Right lobe of liver (tissue), 6 donors: ENCODE measurements at regions not wholly inside any gene's neighbourhood (a gene's known extent, or its start where the extent isn't known, plus 50 kb on each side); places are given as distances from the start of the nearest gene placed in this dataset.

Source experiments
- ATAC-seq, 4 donors: fragments of 200-7000 bp; cut with Tn5 transposase; one replicate each; pipeline ENCODE4 v1.9.1; 2020; ENCODE audit warnings: mild to moderate bottlenecking in 4 of 4, moderate library complexity in 4 of 4
- DNase-seq, 3 donors: peaks; one replicate each; pipeline ENCODE4 v3.0.0-alpha.2; 2020
- H3K27ac ChIP-seq, 3 donors: fragments of 200-600 bp; one replicate each; pipeline ENCODE4 v1.8.0; 2022
- H3K27me3 ChIP-seq, 2 donors: fragments of 200-600 bp; one replicate each; pipeline ENCODE4 v1.8.0; 2022
- H3K36me3 ChIP-seq, 4 donors: fragments of 200-600 bp; sonication (generic) in 1 of 4; one replicate each; pipeline versions ENCODE4 v1.5.1 to v1.8.0; 2017 to 2022; ENCODE audit warnings: control low read depth in 1 of 4
- H3K4me1 ChIP-seq, 4 donors: fragments of 200-600 bp; sonication (generic) in 1 of 4; one replicate each; pipeline versions ENCODE4 v1.5.1 to v1.8.0; 2017 to 2022; ENCODE audit warnings: control low read depth in 1 of 4
- H3K4me3 ChIP-seq, 3 donors: fragments of 200-600 bp; one replicate each; pipeline ENCODE4 v1.8.0; 2022
- H3K9me3 ChIP-seq, 4 donors: fragments of 200-600 bp; sonication (generic) in 1 of 4; one replicate each; pipeline versions ENCODE4 v1.5.1 to v1.8.0; 2017 to 2022; ENCODE audit warnings: control low read depth in 1 of 4
- CTCF ChIP-seq, 4 donors: fragments of 200-600 bp in 3 of 4; fragments of 450-650 bp in 1 of 4; IDR thresholded peaks; one replicate each; pipeline versions ENCODE4 v1.5.1 to v1.8.0; 2016 to 2022; ENCODE audit warnings: antibody characterized with exemption in 4 of 4, mild to moderate bottlenecking in 2 of 4
- POLR2A ChIP-seq: fragments of 450-650 bp; IDR thresholded peaks from one replicate; pipeline ENCODE4 v1.6.1; 2017; ENCODE audit warnings: antibody characterized with exemption, mild to moderate bottlenecking
- WGBS: methylation state at CpG from one replicate; pipeline ENCODE4 v1.1.6; 2018; ENCODE audit warnings: low coverage, low lambda C conversion rate; ENCODE audit not compliant: insufficient coverage; ENCODE audit errors: missing lambda C conversion rate; 5-methylcytosine and 5-hydroxymethylcytosine counted together
- intact Hi-C, 2 donors: fragments of 100-400 bp; cut with DNase I; formaldehyde crosslinking; loops; one replicate each; pipeline versions ENCODE4 v1.11.2 to v1.14.1; 2022
- donor health status: DM: no; HTN: yes; CAD: no.
- donor health status: DM: no; HTN: no; CAD: no.
- donor health status: DM: no; HTN: no; CAD: no.
- donor health status: DM: no; HTN: yes; CAD: no.
- donor health status: DM: no; HTN: yes; CAD: no.

GRCh38 chr18:6561420-6561861 is 146.7 kb upstream of the L3MBTL4 start:
- no peaks in the 10 kb centered on the region for H3K4me1 ChIP-seq
- 30% methylated on average over 6 of the region's 6 CpGs for WGBS
- H3K27ac ChIP-seq, result no peak overlapping the region
- peak in 1 of 3 donors; percentile 47 for DNase-seq
- peak; percentile 49 to 85 (median 70) for ATAC-seq
- no peak overlapping the region for H3K4me3 ChIP-seq
- no peaks in the 10 kb centered on the region for H3K9me3 ChIP-seq
- intact Hi-C loops, result no loop called here
- TF ChIP-seq CTCF (IDR thresholded peaks at IDR 0.05) (no peak), POLR2A (no peak)
- H3K27me3 ChIP-seq, result no peaks in the 10 kb centered on the region
- H3K36me3 ChIP-seq, result no peaks in the 10 kb centered on the region

GRCh38 chr18:6561862-6562291 is 147.2 kb upstream of the L3MBTL4 start:
- intact Hi-C loops, result no loop called here
- ATAC-seq (no peak), DNase-seq (no peak)
- no peaks in the 10 kb centered on the region for H3K27me3 ChIP-seq
- no peak overlapping the region for H3K27ac ChIP-seq
- no peak overlapping the region for H3K4me3 ChIP-seq
- no peaks in the 10 kb centered on the region for H3K4me1 ChIP-seq
- H3K36me3 ChIP-seq, result no peaks in the 10 kb centered on the region
- no peak for TF ChIP-seq CTCF (IDR thresholded peaks at IDR 0.05)
- TF ChIP-seq POLR2A, result no peak
- 55% methylated on average over 6 of the region's 8 CpGs for WGBS
- H3K9me3 ChIP-seq, result no peaks in the 10 kb centered on the region

- no peak for TF ChIP-seq CTCF (IDR thresholded peaks at IDR 0.05)
- TF ChIP-seq POLR2A, result no peak
- WGBS, result 86% methylated on average over 1 of the region's 1 CpG
- H3K4me1 ChIP-seq, result no peaks in the 10 kb centered on the region
- H3K36me3 ChIP-seq, result no peaks in the 10 kb centered on the region
- H3K27ac ChIP-seq, result no peak overlapping the region
- ATAC-seq (no peak), DNase-seq (no peak)
- no peaks in the 10 kb centered on the region for H3K27me3 ChIP-seq
- no peak overlapping the region for H3K4me3 ChIP-seq
- no peaks in the 10 kb centered on the region for H3K9me3 ChIP-seq
- intact Hi-C loops, result no loop called here
These were observed 149.2 kb upstream of the L3MBTL4 start for GRCh38 chr18:6563896-6564295.

- H3K27me3 ChIP-seq, result no peaks in the 10 kb centered on the region
- intact Hi-C loops, result no loop called here
- H3K27ac ChIP-seq, result no peak overlapping the region
- DNase-seq (no peak), ATAC-seq (no peak)
- no peak overlapping the region for H3K4me3 ChIP-seq
- TF ChIP-seq CTCF (IDR thresholded peaks at IDR 0.05), result no peak
- no peak for TF ChIP-seq POLR2A
- H3K36me3 ChIP-seq, result no peaks in the 10 kb centered on the region
- H3K9me3 ChIP-seq, result no peaks in the 10 kb centered on the region
- no peaks in the 10 kb centered on the region for H3K4me1 ChIP-seq
- 67% methylated on average over 4 of the region's 4 CpGs for WGBS
These were observed 150.5 kb upstream of the L3MBTL4 start for GRCh38 chr18:6564950-6565814.
